Activated T-helper 1 cell treated with anti-CD3 and anti-CD28 coated beads, Interleukin-12 subunit alpha, Interleukin-12 subunit beta, Interleukin-2, Interleukin-4 antibody, amounts not matched to agents 30 ng/mL and 10 ng/mL and 1 ng/mL, durations not matched to agents 14 hours and 24 hours and 36 hours (primary cell): ENCODE measurements at regions not wholly inside any gene's neighbourhood (a gene's known extent, or its start where the extent isn't known, plus 50 kb on each side); places are given as distances from the start of the nearest gene placed in this dataset.

ENCODE experiments used
- DNase-seq: peaks from one replicate; pipeline ENCODE4 v3.0.0; 2021; ENCODE audit warnings: low spot score
- H3K27ac Mint-ChIP-seq: one replicate; pipeline ENCODE4 v1.8.0; 2021; ENCODE audit warnings: mild to moderate bottlenecking, mixed read lengths
- H3K27me3 Mint-ChIP-seq: one replicate; pipeline ENCODE4 v1.8.0; 2022; ENCODE audit warnings: mild to moderate bottlenecking, moderate library complexity, mixed read lengths; ENCODE audit not compliant: insufficient read depth
- H3K36me3 Mint-ChIP-seq: one replicate; pipeline ENCODE4 v1.8.0; 2021; ENCODE audit warnings: low read depth, mixed read lengths
- H3K4me1 Mint-ChIP-seq: one replicate; pipeline ENCODE4 v1.8.0; 2021; ENCODE audit warnings: low read depth, mixed read lengths
- H3K4me3 Mint-ChIP-seq: one replicate; pipeline ENCODE4 v1.8.0; 2021; ENCODE audit warnings: mild to moderate bottlenecking, moderate library complexity, mixed read lengths
- H3K9me3 Mint-ChIP-seq: one replicate; pipeline ENCODE4 v1.8.0; 2021; ENCODE audit warnings: mixed read lengths
- intact Hi-C: fragments of 100-400 bp; cut with micrococcal nuclease; formaldehyde crosslinking; loops from one replicate; pipeline ENCODE4 v1.15.1; 2024

GRCh38 chr4:30413915-30414314, 306.3 kb upstream of the PCDH7 start:
- H3K9me3 Mint-ChIP-seq: peaks cover 53% of the 10 kb centered on the region
- no peak for DNase-seq
- no peak overlapping the region for H3K27ac Mint-ChIP-seq
- H3K27me3 Mint-ChIP-seq: peaks cover 1% of the 10 kb centered on the region
- no peaks in the 10 kb centered on the region for H3K36me3 Mint-ChIP-seq
- H3K4me3 Mint-ChIP-seq: no peak overlapping the region
- intact Hi-C loops: no loop called here
- H3K4me1 Mint-ChIP-seq: no peaks in the 10 kb centered on the region

- peaks cover 47% of the 10 kb centered on the region for H3K9me3 Mint-ChIP-seq
- intact Hi-C loops: no loop called here
- H3K4me1 Mint-ChIP-seq: no peaks in the 10 kb centered on the region
- no peaks in the 10 kb centered on the region for H3K27me3 Mint-ChIP-seq
- no peaks in the 10 kb centered on the region for H3K36me3 Mint-ChIP-seq
- no peak for DNase-seq
- no peak overlapping the region for H3K27ac Mint-ChIP-seq
- no peak overlapping the region for H3K4me3 Mint-ChIP-seq
Observed at GRCh38 chr4:30416547-30416946, 303.6 kb upstream of the PCDH7 start.

- peaks cover 11% of the 10 kb centered on the region for H3K9me3 Mint-ChIP-seq
- DNase-seq: no peak
- intact Hi-C loops: no loop called here
- no peaks in the 10 kb centered on the region for H3K36me3 Mint-ChIP-seq
- no peaks in the 10 kb centered on the region for H3K27me3 Mint-ChIP-seq
- H3K4me3 Mint-ChIP-seq: no peak overlapping the region
- no peak overlapping the region for H3K27ac Mint-ChIP-seq
- H3K4me1 Mint-ChIP-seq: no peaks in the 10 kb centered on the region
Observed at GRCh38 chr4:30427932-30428331, 292.2 kb upstream of the PCDH7 start.

GRCh38 chr4:30429813-30430761, 290.1 kb upstream of the PCDH7 start:
- Mint-ChIP-seq H3K36me3 (no peaks in the 10 kb centered on the region), H3K4me1 (no peaks in the 10 kb centered on the region), H3K27me3 (no peaks in the 10 kb centered on the region), H3K4me3 (no peak overlapping the region), H3K27ac (no peak overlapping the region), H3K9me3 (peaks cover under 1% of the 10 kb centered on the region)
- DNase-seq: no peak
- intact Hi-C loops: no loop called here

- Mint-ChIP-seq H3K4me3 (no peak overlapping the region), H3K9me3 (peaks cover 8% of the 10 kb centered on the region), H3K36me3 (no peaks in the 10 kb centered on the region), H3K27me3 (no peaks in the 10 kb centered on the region), H3K4me1 (no peaks in the 10 kb centered on the region), H3K27ac (no peak overlapping the region)
- intact Hi-C loops: no loop called here
- DNase-seq: no peak
Observed at GRCh38 chr4:30434656-30435055, 285.5 kb upstream of the PCDH7 start.

GRCh38 chr4:30436394-30436793, 283.8 kb upstream of the PCDH7 start:
- Mint-ChIP-seq H3K27ac (no peak overlapping the region), H3K36me3 (no peaks in the 10 kb centered on the region), H3K4me3 (no peak overlapping the region), H3K27me3 (no peaks in the 10 kb centered on the region), H3K9me3 (peaks cover 12% of the 10 kb centered on the region), H3K4me1 (no peaks in the 10 kb centered on the region)
- intact Hi-C loops: no loop called here
- no peak for DNase-seq

- Mint-ChIP-seq H3K4me1 (no peaks in the 10 kb centered on the region), H3K4me3 (no peak overlapping the region)
- intact Hi-C loops: no loop called here
Observed at GRCh38 chr4:30437316-30437715, 282.9 kb upstream of the PCDH7 start.

GRCh38 chr4:30443289-30443688, 276.9 kb upstream of the PCDH7 start:
- no peak for DNase-seq
- Mint-ChIP-seq H3K36me3 (no peaks in the 10 kb centered on the region), H3K4me3 (no peak overlapping the region), H3K27me3 (no peaks in the 10 kb centered on the region), H3K4me1 (no peaks in the 10 kb centered on the region), H3K9me3 (peaks cover 10% of the 10 kb centered on the region), H3K27ac (no peak overlapping the region)
- intact Hi-C loops: no loop called here

More at GRCh38 chr4:30437316-30437715, 282.9 kb upstream of the PCDH7 start:
- H3K27ac Mint-ChIP-seq: no peak overlapping the region
- no peak for DNase-seq
- peaks cover 12% of the 10 kb centered on the region for H3K9me3 Mint-ChIP-seq
- no peaks in the 10 kb centered on the region for H3K36me3 Mint-ChIP-seq
- no peaks in the 10 kb centered on the region for H3K27me3 Mint-ChIP-seq

- Mint-ChIP-seq H3K27me3 (no peaks in the 10 kb centered on the region), H3K9me3 (peaks cover 24% of the 10 kb centered on the region), H3K27ac (no peak overlapping the region), H3K4me3 (no peak overlapping the region), H3K4me1 (no peaks in the 10 kb centered on the region), H3K36me3 (no peaks in the 10 kb centered on the region)
- intact Hi-C loops: no loop called here
- no peak for DNase-seq
Observed at GRCh38 chr4:30450474-30450873, 269.7 kb upstream of the PCDH7 start.

GRCh38 chr4:30454504-30454903, 265.7 kb upstream of the PCDH7 start:
- Mint-ChIP-seq H3K36me3 (no peaks in the 10 kb centered on the region), H3K9me3 (peaks cover 24% of the 10 kb centered on the region), H3K27me3 (no peaks in the 10 kb centered on the region), H3K27ac (no peak overlapping the region), H3K4me3 (no peak overlapping the region), H3K4me1 (no peaks in the 10 kb centered on the region)
- no peak for DNase-seq
- intact Hi-C loops: no loop called here

GRCh38 chr4:30456716-30457115, 263.5 kb upstream of the PCDH7 start:
- no peaks in the 10 kb centered on the region for H3K27me3 Mint-ChIP-seq
- intact Hi-C loops: no loop called here
- H3K4me3 Mint-ChIP-seq: no peak overlapping the region
- H3K4me1 Mint-ChIP-seq: no peaks in the 10 kb centered on the region
- DNase-seq: no peak
- H3K27ac Mint-ChIP-seq: no peak overlapping the region
- peaks cover 18% of the 10 kb centered on the region for H3K9me3 Mint-ChIP-seq
- no peaks in the 10 kb centered on the region for H3K36me3 Mint-ChIP-seq

- no peak overlapping the region for H3K4me3 Mint-ChIP-seq
- H3K27me3 Mint-ChIP-seq: no peaks in the 10 kb centered on the region
- no peak for DNase-seq
- H3K27ac Mint-ChIP-seq: no peak overlapping the region
- H3K4me1 Mint-ChIP-seq: no peaks in the 10 kb centered on the region
- H3K9me3 Mint-ChIP-seq: peaks cover 3% of the 10 kb centered on the region
- H3K36me3 Mint-ChIP-seq: no peaks in the 10 kb centered on the region
- intact Hi-C loops: no loop called here
Observed at GRCh38 chr4:30460818-30461217, 259.4 kb upstream of the PCDH7 start.

- Mint-ChIP-seq H3K4me1 (no peaks in the 10 kb centered on the region), H3K36me3 (no peaks in the 10 kb centered on the region), H3K4me3 (no peak overlapping the region), H3K27me3 (no peaks in the 10 kb centered on the region), H3K27ac (no peak overlapping the region), H3K9me3 (peaks cover 3% of the 10 kb centered on the region)
- no peak for DNase-seq
- intact Hi-C loops: no loop called here
Observed at GRCh38 chr4:30461218-30461617, 259.0 kb upstream of the PCDH7 start.
